CD4-positive, alpha-beta T cell (primary cell): ENCODE measurements at regions not wholly inside any gene's neighbourhood (a gene's known extent, or its start where the extent isn't known, plus 50 kb on each side); places are given as distances from the start of the nearest gene placed in this dataset.

Experiments
- ATAC-seq: fragments of 200-7000 bp; cut with Tn5 transposase; one replicate; pipeline ENCODE4 v1.10.0; 2022; ENCODE audit warnings: mild to moderate bottlenecking; ENCODE audit not compliant: poor library complexity
- CTCF ChIA-PET: fragments of 350-600 bp; sonication (Branson Sonifier 250); formaldehyde crosslinking; loops from one replicate; lab custom pipeline; 2021; ENCODE audit warnings: antibody characterized with exemption, inconsistent platforms; lab: Charles Lee
- POLR2A ChIA-PET: fragments of 350-600 bp; sonication (Branson Sonifier 250); formaldehyde crosslinking; loops from one replicate; lab custom pipeline; 2021; ENCODE audit warnings: antibody characterized with exemption, inconsistent platforms; lab: Charles Lee
- DNase-seq, 14 experiments: peaks; one replicate each; pipeline ENCODE4 v3.0.0-alpha.2; 2013 to 2020; ENCODE audit warnings: mixed read lengths in 2 of 14
- H3K27ac ChIP-seq, 2 donors: one replicate each; pipeline versions ENCODE4 v1.5.1 to v1.7.0; 2013; ENCODE audit warnings: low read length in 2 of 2, low read depth in 1 of 2, mild to moderate bottlenecking in 1 of 2
- H3K27me3 ChIP-seq, 2 experiments: 1 replicate in 1 of 2; 2 replicates in 1 of 2; pipeline versions ENCODE4 v1.6.1 to v1.7.0; 2013; ENCODE audit warnings: low read length in 2 of 2, control low read depth in 1 of 2, mild to moderate bottlenecking in 1 of 2, moderate library complexity in 1 of 2; ENCODE audit not compliant: insufficient read depth in 2 of 2, control insufficient read depth in 1 of 2
- H3K36me3 ChIP-seq: one replicate; pipeline ENCODE4 v1.6.1; 2013; ENCODE audit warnings: low read length, control low read depth; ENCODE audit not compliant: insufficient read depth
- H3K4me1 ChIP-seq: one replicate; pipeline ENCODE4 v1.6.1; 2013; ENCODE audit warnings: low read length, control low read depth; ENCODE audit not compliant: insufficient read depth
- H3K4me3 ChIP-seq: one replicate; pipeline ENCODE4 v1.5.1; 2013; ENCODE audit warnings: mild to moderate bottlenecking, low read length, moderate library complexity
- H3K9me3 ChIP-seq, 2 experiments: 1 replicate in 1 of 2; 2 replicates in 1 of 2; pipeline versions ENCODE4 v1.6.1 to v1.7.0; 2013; ENCODE audit warnings: low read length in 2 of 2, mild to moderate bottlenecking in 2 of 2, control low read depth in 1 of 2, moderate library complexity in 1 of 2; ENCODE audit not compliant: control insufficient read depth in 1 of 2, insufficient read depth in 1 of 2
- H3K27ac Mint-ChIP-seq: one replicate; pipeline ENCODE4 v1.8.0; 2020; ENCODE audit warnings: mixed read lengths
- H3K27me3 Mint-ChIP-seq: one replicate; pipeline ENCODE4 v1.8.0; 2021; ENCODE audit warnings: mixed read lengths
- H3K36me3 Mint-ChIP-seq: one replicate; pipeline ENCODE4 v1.8.0; 2021; ENCODE audit warnings: low read depth, mixed read lengths
- H3K4me1 Mint-ChIP-seq: one replicate; pipeline ENCODE4 v1.8.0; 2021; ENCODE audit warnings: low read depth, mixed read lengths
- H3K4me3 Mint-ChIP-seq: one replicate; pipeline ENCODE4 v1.8.0; 2020; ENCODE audit warnings: mild to moderate bottlenecking, mixed read lengths
- H3K9me3 Mint-ChIP-seq: one replicate; pipeline ENCODE4 v1.8.0; 2020; ENCODE audit warnings: mixed read lengths
- CTCF ChIP-seq: fragments of 200-600 bp; IDR thresholded peaks from one replicate; pipeline ENCODE4 v1.8.0; 2022; ENCODE audit warnings: antibody characterized with exemption, mild to moderate bottlenecking
- intact Hi-C, 2 experiments: fragments of 100-400 bp; cut with DNase I in 1 of 2; cut with micrococcal nuclease in 1 of 2; formaldehyde crosslinking; loops; one replicate each; pipeline versions ENCODE4 v1.15.1 to v1.9.0; 2023 to 2025; cut with DNase I, micrococcal nuclease

GRCh38 chr7:114128880-114129279, 210.1 kb upstream of the PPP1R3A start:
- intact Hi-C loops, result no loop called here
- TF ChIP-seq CTCF, result no peak
- H3K27me3 Mint-ChIP-seq, result no peaks in the 10 kb centered on the region

GRCh38 chr7:114126095-114126494, 207.3 kb upstream of the PPP1R3A start:
- POLR2A ChIA-PET, result no interaction called here
- DNase-seq, result no peak
- H3K27me3 Mint-ChIP-seq, result no peaks in the 10 kb centered on the region
- no peak overlapping the region for H3K4me3 Mint-ChIP-seq
- no peaks in the 10 kb centered on the region for H3K4me1 Mint-ChIP-seq
- no peak for ATAC-seq
- no peaks in the 10 kb centered on the region for H3K9me3 ChIP-seq
- H3K9me3 Mint-ChIP-seq, result no peaks in the 10 kb centered on the region
- H3K4me3 ChIP-seq, result no peak overlapping the region
- H3K36me3 Mint-ChIP-seq, result no peaks in the 10 kb centered on the region
- H3K4me1 ChIP-seq, result no peaks in the 10 kb centered on the region
- H3K27ac ChIP-seq, result no peak overlapping the region
- CTCF ChIA-PET, result interaction anchor here (1.9 kb wide), 1 partner anchor 9 kb away, joined by 5 read pairs; no protein-coding TSS in a partner anchor
- H3K27ac Mint-ChIP-seq, result no peak overlapping the region
- intact Hi-C loops, result no loop called here
- no peak for TF ChIP-seq CTCF
- no peaks in the 10 kb centered on the region for H3K27me3 ChIP-seq
- H3K36me3 ChIP-seq, result no peaks in the 10 kb centered on the region

More at GRCh38 chr7:114128880-114129279, 210.1 kb upstream of the PPP1R3A start:
- DNase-seq, result no peak
- POLR2A ChIA-PET, result no interaction called here
- Mint-ChIP-seq H3K4me3 (no peak overlapping the region), H3K36me3 (no peaks in the 10 kb centered on the region), H3K4me1 (no peaks in the 10 kb centered on the region), H3K27ac (no peak overlapping the region), H3K9me3 (no peaks in the 10 kb centered on the region)
- Histone ChIP-seq H3K27me3 (no peaks in the 10 kb centered on the region), H3K36me3 (no peaks in the 10 kb centered on the region), H3K4me1 (no peaks in the 10 kb centered on the region), H3K4me3 (no peak overlapping the region), H3K9me3 (no peaks in the 10 kb centered on the region), H3K27ac (no peak overlapping the region)
- CTCF ChIA-PET, result no interaction called here
- ATAC-seq, result no peak

GRCh38 chr7:114112806-114113205, 194.0 kb upstream of the PPP1R3A start:
- Histone ChIP-seq H3K36me3 (no peaks in the 10 kb centered on the region), H3K4me3 (no peak overlapping the region), H3K27me3 (no peaks in the 10 kb centered on the region), H3K9me3 (no peaks in the 10 kb centered on the region), H3K4me1 (no peaks in the 10 kb centered on the region), H3K27ac (no peak overlapping the region)
- TF ChIP-seq CTCF, result no peak
- ATAC-seq, result no peak
- no peaks in the 10 kb centered on the region for H3K4me1 Mint-ChIP-seq
- DNase-seq, result no peak
- no peaks in the 10 kb centered on the region for H3K27me3 Mint-ChIP-seq
- CTCF ChIA-PET, result no interaction called here
- POLR2A ChIA-PET, result no interaction called here
- no peak overlapping the region for H3K27ac Mint-ChIP-seq
- no peak overlapping the region for H3K4me3 Mint-ChIP-seq
- H3K36me3 Mint-ChIP-seq, result no peaks in the 10 kb centered on the region
- no peaks in the 10 kb centered on the region for H3K9me3 Mint-ChIP-seq
- intact Hi-C loops, result no loop called here
